Transverse colon (tissue), 4 donors: ENCODE measurements at regions not wholly inside any gene's neighbourhood (a gene's known extent, or its start where the extent isn't known, plus 50 kb on each side); places are given as distances from the start of the nearest gene placed in this dataset.

ENCODE experiments used
- CTCF ChIP-seq, 5 experiments: fragments of 200-600 bp in 3 of 5; fragments of 450-650 bp in 2 of 5; sonication (generic) in 3 of 5; IDR thresholded peaks; 1 replicate in 2 of 5; 2 replicates in 3 of 5; pipeline ENCODE4 v1.5.1; 2016 to 2017; ENCODE audit warnings: antibody characterized with exemption in 5 of 5, inconsistent platforms in 3 of 5, mild to moderate bottlenecking in 2 of 5, moderate library complexity in 1 of 5
- EP300 ChIP-seq: sonication (generic); formaldehyde crosslinking; IDR thresholded peaks from one replicate; pipeline ENCODE4 v1.6.1; 2017; ENCODE audit warnings: antibody characterized with exemption, low read depth
- POLR2A ChIP-seq: fragments of 450-650 bp; IDR thresholded peaks from one replicate; pipeline ENCODE4 v1.6.1; 2016; ENCODE audit warnings: antibody characterized with exemption, mild to moderate bottlenecking, moderate library complexity
- POLR2AphosphoS5 ChIP-seq, 3 donors: sonication (generic); formaldehyde crosslinking; IDR thresholded peaks; one replicate each; pipeline ENCODE4 v1.6.1; 2016; ENCODE audit warnings: antibody characterized with exemption in 3 of 3

GRCh38 chr1:30406996-30407864 is 316.2 kb downstream of the MATN1 start:
- TF ChIP-seq CTCF (IDR thresholded peaks at IDR 0.05) (no peak), POLR2A (no peak), POLR2AphosphoS5 (IDR thresholded peaks at IDR 0.05) (no peak), EP300 (no peak)
